BJ (cell line): ENCODE measurements at regions not wholly inside any gene's neighbourhood (a gene's known extent, or its start where the extent isn't known, plus 50 kb on each side); places are given as distances from the start of the nearest gene placed in this dataset.

Experiments used
- CTCF ChIA-PET: fragments of 350-600 bp; formaldehyde crosslinking; extraction: SDS; loops from one replicate; lab custom pipeline; 2021; ENCODE audit warnings: antibody characterized with exemption, inconsistent platforms; lab: Yijun Ruan, JAX
- POLR2A ChIA-PET: fragments of 300-600 bp; sonication (Branson Sonifier 250); formaldehyde crosslinking; extraction: SDS; loops from one replicate; lab custom pipeline; 2021; ENCODE audit warnings: antibody characterized with exemption; lab: Charles Lee
- DNase-seq: peaks from one replicate; pipeline ENCODE4 v3.0.0-alpha.2; 2011; ENCODE audit warnings: low read depth
- H3K27me3 ChIP-seq: 2 replicates; pipeline ENCODE4 v1.6.0; 2011; ENCODE audit warnings: low read length; ENCODE audit not compliant: control insufficient read depth, insufficient read depth
- H3K36me3 ChIP-seq: 2 replicates; pipeline ENCODE4 v1.5.1; 2011; ENCODE audit warnings: low read length; ENCODE audit not compliant: control insufficient read depth, insufficient read depth
- H3K4me3 ChIP-seq: 2 replicates; pipeline ENCODE4 v1.5.1; 2011; ENCODE audit warnings: low read depth, mild to moderate bottlenecking, control low read depth, low read length
- TF ChIP-seq, protein P1 (sequence below): IDR thresholded peaks from 2 replicates; pipeline ENCODE4 v1.5.1; 2011; ENCODE audit warnings: low read depth, mild to moderate bottlenecking, control low read depth, inconsistent platforms, low read length, moderate library complexity; ENCODE audit not compliant: insufficient read depth

DNA sequence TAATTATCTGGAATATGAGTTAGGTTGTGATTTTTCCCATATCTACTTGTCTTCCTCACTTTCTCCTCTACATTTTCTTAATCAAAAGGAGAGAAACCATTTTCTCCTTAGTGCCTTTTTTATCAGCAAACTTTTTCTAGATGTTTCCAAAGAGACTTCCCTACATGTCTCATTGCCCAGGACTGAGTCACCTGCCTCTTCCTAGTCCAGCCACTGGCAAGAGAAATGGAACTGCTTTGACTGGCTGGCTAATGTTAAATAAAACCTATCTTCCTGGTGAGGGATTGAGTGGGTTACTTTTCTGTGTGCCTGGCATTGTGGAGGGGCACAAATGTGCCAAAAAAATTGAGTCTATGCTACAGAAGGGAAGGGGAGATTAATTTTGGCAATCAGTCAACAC lies 52.1 kb upstream of the CD5L start:
- TF ChIP-seq, protein P1, sequence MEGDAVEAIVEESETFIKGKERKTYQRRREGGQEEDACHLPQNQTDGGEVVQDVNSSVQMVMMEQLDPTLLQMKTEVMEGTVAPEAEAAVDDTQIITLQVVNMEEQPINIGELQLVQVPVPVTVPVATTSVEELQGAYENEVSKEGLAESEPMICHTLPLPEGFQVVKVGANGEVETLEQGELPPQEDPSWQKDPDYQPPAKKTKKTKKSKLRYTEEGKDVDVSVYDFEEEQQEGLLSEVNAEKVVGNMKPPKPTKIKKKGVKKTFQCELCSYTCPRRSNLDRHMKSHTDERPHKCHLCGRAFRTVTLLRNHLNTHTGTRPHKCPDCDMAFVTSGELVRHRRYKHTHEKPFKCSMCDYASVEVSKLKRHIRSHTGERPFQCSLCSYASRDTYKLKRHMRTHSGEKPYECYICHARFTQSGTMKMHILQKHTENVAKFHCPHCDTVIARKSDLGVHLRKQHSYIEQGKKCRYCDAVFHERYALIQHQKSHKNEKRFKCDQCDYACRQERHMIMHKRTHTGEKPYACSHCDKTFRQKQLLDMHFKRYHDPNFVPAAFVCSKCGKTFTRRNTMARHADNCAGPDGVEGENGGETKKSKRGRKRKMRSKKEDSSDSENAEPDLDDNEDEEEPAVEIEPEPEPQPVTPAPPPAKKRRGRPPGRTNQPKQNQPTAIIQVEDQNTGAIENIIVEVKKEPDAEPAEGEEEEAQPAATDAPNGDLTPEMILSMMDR, result no peak
- no peak for DNase-seq
- no peak overlapping the region for H3K4me3 ChIP-seq
- POLR2A ChIA-PET, result no interaction called here
- no peaks in the 10 kb centered on the region for H3K36me3 ChIP-seq
- CTCF ChIA-PET, result no interaction called here
- H3K27me3 ChIP-seq, result no peaks in the 10 kb centered on the region

DNA sequence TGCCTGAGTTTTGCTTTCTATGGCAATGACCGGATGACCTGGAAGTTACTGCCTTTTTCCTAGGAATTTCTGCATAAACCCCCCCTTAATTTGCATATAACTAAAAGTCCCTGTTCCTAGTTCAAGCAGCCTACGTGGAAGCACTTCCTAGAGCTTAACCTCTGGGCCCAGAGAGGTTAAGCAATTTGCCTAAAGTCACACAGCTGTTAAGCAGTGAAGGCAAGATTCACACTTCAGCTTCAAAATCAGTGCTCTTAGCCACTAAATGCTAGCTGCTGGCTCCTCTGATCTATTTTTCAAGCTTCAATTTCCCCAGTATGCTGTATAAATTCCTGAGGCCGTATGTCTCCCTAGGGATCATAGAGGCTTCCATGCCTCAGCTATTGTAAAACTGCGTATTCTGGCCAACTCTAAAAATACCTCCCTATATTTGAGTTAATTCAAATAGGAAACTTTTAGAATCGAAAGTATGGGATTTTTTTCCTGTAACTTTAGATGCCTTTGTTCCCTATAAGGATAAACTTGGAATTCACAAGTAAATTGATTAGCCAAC lies 53.1 kb upstream of the CD5L start:
- TF ChIP-seq, protein P1, result no peak
- POLR2A ChIA-PET, result no interaction called here
- H3K4me3 ChIP-seq, result no peak overlapping the region
- no peak for DNase-seq
- CTCF ChIA-PET, result interaction anchor here (1.6 kb wide), 1 partner anchor 230 kb away, joined by 4 read pairs; no protein-coding TSS in a partner anchor
- H3K36me3 ChIP-seq, result no peaks in the 10 kb centered on the region
- no peaks in the 10 kb centered on the region for H3K27me3 ChIP-seq

DNA sequence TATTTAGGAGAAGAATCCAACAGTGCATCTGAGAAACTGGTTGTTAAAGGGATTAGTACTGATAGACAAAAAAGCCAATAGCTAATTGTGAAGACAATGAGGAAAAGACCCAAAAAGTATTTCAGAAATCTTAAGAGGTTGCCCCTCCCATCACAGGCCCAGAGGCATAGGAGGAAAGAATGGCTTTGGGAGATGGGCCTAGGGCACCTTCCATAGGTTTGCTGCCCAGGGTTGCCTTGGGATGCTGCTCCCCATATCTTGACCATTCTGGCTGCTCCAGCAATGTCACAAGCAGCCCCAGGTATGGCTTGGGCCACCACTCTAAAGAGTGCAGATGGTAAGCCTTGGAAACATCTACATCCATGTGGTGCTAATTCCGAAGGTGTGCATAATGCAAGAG lies 68.7 kb upstream of the CD5L start:
- Histone ChIP-seq H3K36me3 (no peaks in the 10 kb centered on the region), H3K27me3 (no peaks in the 10 kb centered on the region), H3K4me3 (no peak overlapping the region)
- DNase-seq, result no peak
- ChIA-PET POLR2A (no interaction called here), CTCF (interaction anchor here (1.3 kb wide), 1 partner anchor 39 kb away, joined by 3 read pairs; no protein-coding TSS in a partner anchor)
- TF ChIP-seq, protein P1, result no peak

DNA sequence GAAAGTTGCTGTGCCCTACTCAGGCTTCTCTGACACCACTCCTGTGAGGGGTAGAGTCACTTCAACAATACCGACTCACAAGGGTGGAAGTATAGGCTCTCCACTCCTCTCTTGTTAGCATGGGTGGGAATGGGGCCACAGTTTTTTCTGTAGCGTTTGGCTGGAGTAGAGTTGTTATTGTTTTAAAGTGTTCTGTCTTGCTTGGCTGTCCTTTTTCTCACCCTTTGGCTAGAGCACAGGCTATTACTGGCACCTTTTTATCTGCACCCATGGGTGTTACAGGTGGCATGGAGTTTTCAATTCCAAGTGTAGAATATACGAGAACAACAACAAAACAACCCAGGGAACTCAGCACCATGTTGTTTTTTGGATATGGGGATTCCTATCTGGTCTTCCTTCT lies 74.3 kb upstream of the CD5L start:
- H3K36me3 ChIP-seq, result no peaks in the 10 kb centered on the region
- ChIA-PET CTCF (no interaction called here), POLR2A (no interaction called here)
- no peaks in the 10 kb centered on the region for H3K27me3 ChIP-seq
- no peak for DNase-seq
- no peak overlapping the region for H3K4me3 ChIP-seq
- TF ChIP-seq, protein P1, result no peak

DNA sequence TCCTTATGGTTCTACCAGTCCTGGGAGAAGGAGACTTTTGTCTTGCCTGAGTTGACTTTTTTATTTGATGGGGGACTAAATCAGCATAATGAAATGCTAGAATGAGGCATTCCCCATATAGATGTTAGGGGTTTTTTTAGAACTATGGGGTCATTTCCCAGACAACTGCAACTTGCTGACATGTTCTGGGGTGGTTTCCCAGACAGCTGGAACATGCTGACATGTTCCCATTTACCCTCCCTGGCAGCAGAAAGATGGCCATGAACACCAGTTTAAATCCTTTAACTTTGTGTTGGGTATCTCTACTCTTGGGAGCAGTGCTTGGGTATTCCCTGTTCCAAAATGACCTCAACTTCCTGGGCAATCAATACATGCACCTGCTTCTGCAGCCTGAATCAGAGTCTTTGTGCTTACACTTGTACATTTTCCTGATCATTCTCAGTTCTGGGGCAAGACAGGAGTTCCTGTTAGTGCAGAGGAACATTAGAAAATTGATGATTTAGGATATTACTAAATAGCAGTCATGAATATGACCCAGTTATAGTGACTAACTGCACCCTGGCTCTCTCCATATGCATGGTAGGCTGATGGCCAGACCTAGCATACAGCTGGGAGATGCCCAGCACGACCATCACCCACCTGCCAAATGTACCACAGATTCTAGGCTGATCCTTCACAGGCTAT lies 75.4 kb upstream of the CD5L start:
- Histone ChIP-seq H3K4me3 (no peak overlapping the region), H3K27me3 (no peaks in the 10 kb centered on the region), H3K36me3 (no peaks in the 10 kb centered on the region)
- DNase-seq, result no peak
- POLR2A ChIA-PET, result no interaction called here
- CTCF ChIA-PET, result interaction anchor here (0.6 kb wide), 1 partner anchor 9 kb away, joined by 3 read pairs; no protein-coding TSS in a partner anchor
- TF ChIP-seq, protein P1, result no peak
